OCI-LY3 (cell line): ENCODE measurements at regions not wholly inside any gene's neighbourhood (a gene's known extent, or its start where the extent isn't known, plus 50 kb on each side); places are given as distances from the start of the nearest gene placed in this dataset.

Source experiments
- H2AFZ ChIP-seq: fragments of 200-600, 300-600 bp; shearing (Covaris generic); 2 replicates; pipeline ENCODE4 v1.6.0; 2014; ENCODE audit warnings: antibody characterized with exemption, low read depth, low read length
- H3K27ac ChIP-seq: fragments of 200-600, 300-600 bp; sonication (generic); 2 replicates; pipeline ENCODE4 v1.5.1; 2014; ENCODE audit warnings: mild to moderate bottlenecking, low read length, moderate library complexity, mixed read lengths
- H3K27me3 ChIP-seq: fragments of 200-600, 300-600 bp; sonication (generic); 2 replicates; pipeline ENCODE4 v1.6.1; 2014; ENCODE audit warnings: low read depth, low read length, mixed read lengths
- H3K36me3 ChIP-seq: fragments of 200-600, 300-600 bp; sonication (generic); replicated peaks from 2 replicates; pipeline ENCODE3; 2014; ENCODE audit warnings: low read depth, low read length, mixed read lengths
- H3K4me1 ChIP-seq: fragments of 300-600, 200-600 bp; sonication (generic); 2 replicates; pipeline ENCODE4 v1.6.1; 2014; ENCODE audit warnings: low read length, mixed read lengths
- H3K4me2 ChIP-seq: fragments of 200-600, 300-600 bp; sonication (generic); 2 replicates; pipeline ENCODE4 v1.6.1; 2014; ENCODE audit warnings: low read length, mixed read lengths
- H3K4me3 ChIP-seq: fragments of 300-600, 200-600 bp; sonication (generic); 2 replicates; pipeline ENCODE4 v1.5.1; 2014; ENCODE audit warnings: antibody characterized with exemption, mild to moderate bottlenecking, low read length, moderate library complexity
- H3K79me2 ChIP-seq: fragments of 300-600, 200-600 bp; shearing (Covaris generic); 2 replicates; pipeline ENCODE4 v1.6.1; 2014; ENCODE audit warnings: mild to moderate bottlenecking, low read length, mixed read lengths
- H3K9ac ChIP-seq: fragments of 300-600, 200-600 bp; shearing (Covaris generic); 2 replicates; pipeline ENCODE4 v1.6.0; 2014; ENCODE audit warnings: mild to moderate bottlenecking, low read length, moderate library complexity
- H3K9me3 ChIP-seq: fragments of 200-600, 300-600 bp; shearing (Covaris generic); 2 replicates; pipeline ENCODE4 v1.6.1; 2014; ENCODE audit warnings: low read length, mixed read lengths; ENCODE audit not compliant: insufficient read depth
- H4K20me1 ChIP-seq: fragments of 200-600, 300-600 bp; sonication (generic); 2 replicates; pipeline ENCODE4 v1.6.1; 2016; ENCODE audit warnings: low read length, mixed read lengths; ENCODE audit not compliant: insufficient read depth
- EZH2phosphoT487 ChIP-seq: fragments of 200-600 bp; shearing (Covaris generic); IDR thresholded peaks from 2 replicates; pipeline ENCODE4 v1.6.1; 2018; ENCODE audit warnings: antibody characterized with exemption, mixed run types, low read depth
- TF ChIP-seq, protein P1 (sequence below): fragments of 200-600, 300-600 bp; sonication (generic); IDR thresholded peaks from 2 replicates; pipeline ENCODE4 v1.5.1; 2014; ENCODE audit warnings: antibody characterized with exemption, low read length, low read depth

DNA sequence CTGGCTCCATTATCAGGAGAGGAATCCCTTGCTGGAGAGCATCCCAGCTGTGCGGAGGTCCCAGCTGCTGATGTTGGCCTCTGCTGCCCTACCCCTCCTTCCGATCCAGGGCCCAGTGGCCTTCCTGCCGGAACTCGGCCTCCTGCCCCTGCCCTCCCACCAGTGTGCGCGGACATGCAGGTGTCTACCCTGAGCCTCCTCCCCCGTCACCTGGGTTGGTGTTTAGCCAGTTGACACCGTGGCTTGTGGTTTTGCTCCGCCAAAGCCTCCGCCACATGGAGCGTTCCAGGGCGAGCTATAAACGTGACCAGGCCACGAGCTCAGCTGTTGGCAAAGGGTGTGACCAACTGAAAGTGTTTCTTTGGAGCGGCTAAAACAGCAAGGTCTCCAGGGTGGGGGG lies 1104.3 kb downstream of the BCL11B start:
- H4K20me1 ChIP-seq: no peaks in the 10 kb centered on the region
- TF ChIP-seq, protein P1, sequence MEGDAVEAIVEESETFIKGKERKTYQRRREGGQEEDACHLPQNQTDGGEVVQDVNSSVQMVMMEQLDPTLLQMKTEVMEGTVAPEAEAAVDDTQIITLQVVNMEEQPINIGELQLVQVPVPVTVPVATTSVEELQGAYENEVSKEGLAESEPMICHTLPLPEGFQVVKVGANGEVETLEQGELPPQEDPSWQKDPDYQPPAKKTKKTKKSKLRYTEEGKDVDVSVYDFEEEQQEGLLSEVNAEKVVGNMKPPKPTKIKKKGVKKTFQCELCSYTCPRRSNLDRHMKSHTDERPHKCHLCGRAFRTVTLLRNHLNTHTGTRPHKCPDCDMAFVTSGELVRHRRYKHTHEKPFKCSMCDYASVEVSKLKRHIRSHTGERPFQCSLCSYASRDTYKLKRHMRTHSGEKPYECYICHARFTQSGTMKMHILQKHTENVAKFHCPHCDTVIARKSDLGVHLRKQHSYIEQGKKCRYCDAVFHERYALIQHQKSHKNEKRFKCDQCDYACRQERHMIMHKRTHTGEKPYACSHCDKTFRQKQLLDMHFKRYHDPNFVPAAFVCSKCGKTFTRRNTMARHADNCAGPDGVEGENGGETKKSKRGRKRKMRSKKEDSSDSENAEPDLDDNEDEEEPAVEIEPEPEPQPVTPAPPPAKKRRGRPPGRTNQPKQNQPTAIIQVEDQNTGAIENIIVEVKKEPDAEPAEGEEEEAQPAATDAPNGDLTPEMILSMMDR: no peak
- no peak for TF ChIP-seq EZH2phosphoT487
- no peaks in the 10 kb centered on the region for H3K79me2 ChIP-seq
- no peak overlapping the region for H2AFZ ChIP-seq
- peaks cover 11% of the 10 kb centered on the region for H3K9me3 ChIP-seq
- no peaks in the 10 kb centered on the region for H3K27me3 ChIP-seq
- H3K4me2 ChIP-seq: no peak overlapping the region
- H3K9ac ChIP-seq: no peak overlapping the region
- no peak overlapping the region for H3K4me3 ChIP-seq
- peaks cover 25% of the 10 kb centered on the region for H3K4me1 ChIP-seq
- H3K27ac ChIP-seq: no peak overlapping the region
- H3K36me3 ChIP-seq: peaks cover 13% of the 10 kb centered on the region

DNA sequence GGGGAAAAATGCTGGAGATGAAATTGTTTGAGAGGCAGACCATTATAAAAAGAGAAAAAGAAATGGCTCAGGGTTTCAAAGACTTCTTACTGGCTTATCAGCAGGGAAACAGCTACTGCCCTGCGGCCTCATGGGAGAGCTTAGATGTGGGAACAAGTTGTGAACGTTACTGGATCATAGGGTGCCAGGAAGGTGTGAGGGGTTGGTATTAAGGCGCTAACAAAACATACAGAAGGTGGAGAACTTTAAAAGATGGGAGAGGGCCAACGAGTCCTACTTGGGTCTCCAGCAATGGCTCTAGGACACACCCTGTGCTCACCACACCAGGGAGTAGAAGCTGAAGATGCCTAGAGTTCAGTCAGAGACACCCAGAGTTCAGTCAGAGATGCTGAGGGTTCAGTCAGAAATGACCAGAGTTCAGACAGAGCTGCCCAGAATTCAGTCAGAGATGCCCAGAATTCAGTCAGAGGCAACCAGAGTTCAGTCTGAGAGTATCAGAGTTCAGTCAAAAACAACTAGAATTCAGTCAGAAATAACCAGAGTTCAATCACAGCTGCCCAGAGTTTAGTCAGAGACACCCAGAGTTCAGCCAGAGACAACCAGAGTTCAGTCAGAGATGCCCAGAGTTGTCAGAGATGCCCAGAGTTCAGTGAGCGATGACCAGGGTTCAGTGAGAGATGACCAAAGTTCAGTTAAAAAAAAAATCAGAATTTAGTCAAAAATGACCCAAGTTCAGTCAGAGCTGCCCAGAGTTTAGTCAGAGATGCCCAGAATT lies 1103.6 kb downstream of the BCL11B start:
- Histone ChIP-seq H3K27ac (no peak overlapping the region), H3K9ac (no peak overlapping the region), H2AFZ (no peak overlapping the region; the same call in 1 of the 2 replicates), H3K36me3 (peaks cover 13% of the 10 kb centered on the region), H3K27me3 (no peaks in the 10 kb centered on the region), H4K20me1 (no peaks in the 10 kb centered on the region), H3K4me3 (no peak overlapping the region), H3K4me2 (no peak overlapping the region), H3K79me2 (no peaks in the 10 kb centered on the region), H3K9me3 (peaks cover 11% of the 10 kb centered on the region), H3K4me1 (peaks cover 32% of the 10 kb centered on the region)
- TF ChIP-seq, protein P1: no peak
- no peak for TF ChIP-seq EZH2phosphoT487

DNA sequence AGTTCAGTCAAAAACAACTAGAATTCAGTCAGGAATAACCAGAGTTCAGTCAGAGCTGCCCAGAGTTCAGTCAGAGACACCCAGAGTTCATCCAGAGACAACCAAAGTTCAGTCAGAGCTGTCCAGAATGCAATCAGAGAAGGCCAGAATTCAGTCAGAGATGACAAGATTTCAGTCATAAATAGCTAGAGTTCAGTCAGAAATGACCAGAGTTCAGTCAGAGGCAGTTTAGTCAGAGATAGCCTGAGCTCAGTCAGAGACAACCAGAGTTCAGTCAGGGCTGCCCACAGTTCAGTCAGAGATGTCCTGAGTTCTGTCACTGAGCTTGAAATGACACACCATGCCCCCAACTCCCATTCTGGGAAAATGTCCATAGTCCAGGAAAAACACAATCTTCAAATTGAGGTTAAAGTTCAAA lies 1102.8 kb downstream of the BCL11B start:
- peak overlapping the region; percentile 25; the same call in 1 of the 2 replicates for H2AFZ ChIP-seq
- no peaks in the 10 kb centered on the region for H3K79me2 ChIP-seq
- H3K9me3 ChIP-seq: peaks cover 11% of the 10 kb centered on the region
- H3K27ac ChIP-seq: no peak overlapping the region
- H4K20me1 ChIP-seq: no peaks in the 10 kb centered on the region
- H3K4me3 ChIP-seq: no peak overlapping the region
- TF ChIP-seq EZH2phosphoT487: no peak
- TF ChIP-seq, protein P1: no peak
- peaks cover 40% of the 10 kb centered on the region for H3K4me1 ChIP-seq
- H3K9ac ChIP-seq: no peak overlapping the region
- H3K4me2 ChIP-seq: no peak overlapping the region
- no peaks in the 10 kb centered on the region for H3K27me3 ChIP-seq
- peaks cover 16% of the 10 kb centered on the region for H3K36me3 ChIP-seq

- 0 out of 2 replicates have a peak overlapping the region, but pooled peaks have one; percentile 26 for H2AFZ ChIP-seq
- no peak for TF ChIP-seq EZH2phosphoT487
- TF ChIP-seq, protein P1: no peak
- H3K4me2 ChIP-seq: no peak overlapping the region
- H3K36me3 ChIP-seq: peaks cover 16% of the 10 kb centered on the region
- peaks cover 54% of the 10 kb centered on the region for H3K4me1 ChIP-seq
- no peak overlapping the region for H3K27ac ChIP-seq
- no peaks in the 10 kb centered on the region for H3K27me3 ChIP-seq
- no peak overlapping the region for H3K4me3 ChIP-seq
- H3K9ac ChIP-seq: no peak overlapping the region
- no peaks in the 10 kb centered on the region for H4K20me1 ChIP-seq
- no peaks in the 10 kb centered on the region for H3K79me2 ChIP-seq
- H3K9me3 ChIP-seq: peaks cover 11% of the 10 kb centered on the region
Observed at GRCh38 chr14:98170575-98170974, 1101.4 kb downstream of the BCL11B start.
